GM12878 (cell line): ENCODE measurements at regions not wholly inside any gene's neighbourhood (a gene's known extent, or its start where the extent isn't known, plus 50 kb on each side); places are given as distances from the start of the nearest gene placed in this dataset.

Source experiments
- BHLHE40 ChIP-seq, 2 experiments: fragments of 450-650 bp in 1 of 2; IDR thresholded peaks; 2 replicates each; pipeline ENCODE4 v1.6.1; 2011 to 2017; ENCODE audit warnings: low read depth in 2 of 2, borderline replicate concordance in 1 of 2, improper control_type of control experiment in 1 of 2, low read length in 1 of 2, mild to moderate bottlenecking in 1 of 2
- EZH2 ChIP-seq: IDR thresholded peaks from 2 replicates; pipeline ENCODE4 v1.6.1; 2012; ENCODE audit warnings: low read depth, mild to moderate bottlenecking, control low read depth, inconsistent platforms, low read length, borderline replicate concordance; ENCODE audit not compliant: control insufficient read depth
- IKZF1 ChIP-seq: fragments of 450-650 bp; conservative IDR thresholded peaks from 2 replicates; pipeline ENCODE4 v1.6.1; 2017; ENCODE audit warnings: antibody characterized with exemption, mild to moderate bottlenecking
- JUNB ChIP-seq: IDR thresholded peaks from 2 replicates; pipeline ENCODE4 v1.6.1; 2016; ENCODE audit warnings: antibody characterized with exemption, mild to moderate bottlenecking
- JUND ChIP-seq: IDR thresholded peaks from 2 replicates; pipeline ENCODE4 v1.6.1; 2012; ENCODE audit warnings: low read depth, mild to moderate bottlenecking, low read length, improper control_type of control experiment, moderate library complexity
- NR2C1 ChIP-seq: fragments of 450-650 bp; IDR thresholded peaks from 2 replicates; pipeline ENCODE4 v1.6.1; 2017; ENCODE audit warnings: antibody characterized with exemption, mild to moderate bottlenecking, moderate library complexity
- PAX8 ChIP-seq: fragments of 450-650 bp; IDR thresholded peaks from 2 replicates; pipeline ENCODE4 v1.6.1; 2017; ENCODE audit warnings: mild to moderate bottlenecking, moderate library complexity
- REST ChIP-seq: IDR thresholded peaks from 2 replicates; pipeline ENCODE4 v1.6.1; 2012; ENCODE audit warnings: mild to moderate bottlenecking, low read depth, low read length
- SMC3 ChIP-seq: IDR thresholded peaks from 2 replicates; pipeline ENCODE4 v1.6.1; 2011; ENCODE audit warnings: low read length, improper control_type of control experiment, borderline replicate concordance
- TAF1 ChIP-seq: IDR thresholded peaks from 2 replicates; pipeline ENCODE4 v1.6.1; 2011; ENCODE audit warnings: mild to moderate bottlenecking, low read depth, low read length, borderline replicate concordance
- YY1 ChIP-seq: IDR thresholded peaks from 2 replicates; pipeline ENCODE4 v1.6.1; 2011; ENCODE audit warnings: low read depth, mild to moderate bottlenecking, low read length
- ZNF274 ChIP-seq: IDR thresholded peaks from one replicate; pipeline ENCODE4 v1.8.0; 2011; ENCODE audit not compliant: insufficient read length, insufficient read depth
- TF ChIP-seq, protein P1 (sequence below), 3 experiments: IDR thresholded peaks in 2 of 3; conservative IDR thresholded peaks in 1 of 3; 2 replicates each; pipeline ENCODE4 v1.5.1; 2011; ENCODE audit warnings: low read depth in 3 of 3, low read length in 3 of 3, mild to moderate bottlenecking in 3 of 3, control low read depth in 2 of 3, moderate library complexity in 2 of 3, inconsistent platforms in 1 of 3, mixed read lengths in 1 of 3; ENCODE audit not compliant: control insufficient read depth in 2 of 3, insufficient read depth in 1 of 3; ENCODE audit errors: extremely low read depth in 1 of 3

GRCh38 chr22:26835023-26835422 is 177.6 kb downstream of the MIAT start:
- TF ChIP-seq, protein P1, sequence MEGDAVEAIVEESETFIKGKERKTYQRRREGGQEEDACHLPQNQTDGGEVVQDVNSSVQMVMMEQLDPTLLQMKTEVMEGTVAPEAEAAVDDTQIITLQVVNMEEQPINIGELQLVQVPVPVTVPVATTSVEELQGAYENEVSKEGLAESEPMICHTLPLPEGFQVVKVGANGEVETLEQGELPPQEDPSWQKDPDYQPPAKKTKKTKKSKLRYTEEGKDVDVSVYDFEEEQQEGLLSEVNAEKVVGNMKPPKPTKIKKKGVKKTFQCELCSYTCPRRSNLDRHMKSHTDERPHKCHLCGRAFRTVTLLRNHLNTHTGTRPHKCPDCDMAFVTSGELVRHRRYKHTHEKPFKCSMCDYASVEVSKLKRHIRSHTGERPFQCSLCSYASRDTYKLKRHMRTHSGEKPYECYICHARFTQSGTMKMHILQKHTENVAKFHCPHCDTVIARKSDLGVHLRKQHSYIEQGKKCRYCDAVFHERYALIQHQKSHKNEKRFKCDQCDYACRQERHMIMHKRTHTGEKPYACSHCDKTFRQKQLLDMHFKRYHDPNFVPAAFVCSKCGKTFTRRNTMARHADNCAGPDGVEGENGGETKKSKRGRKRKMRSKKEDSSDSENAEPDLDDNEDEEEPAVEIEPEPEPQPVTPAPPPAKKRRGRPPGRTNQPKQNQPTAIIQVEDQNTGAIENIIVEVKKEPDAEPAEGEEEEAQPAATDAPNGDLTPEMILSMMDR (IDR thresholded peaks at IDR 0.05 in 2 of 3, conservative IDR thresholded peaks at IDR 0.05 in 1 of 3; ENCODE audit: control insufficient read depth in 2 of 3, extremely low read depth in 1 of 3, insufficient read depth in 1 of 3, low read depth in 3 of 3, low read length in 3 of 3), result no peak
- TF ChIP-seq SMC3, result no peak
- TF ChIP-seq NR2C1, result no peak
- no peak for TF ChIP-seq JUND
- no peak for TF ChIP-seq IKZF1
- no peak for TF ChIP-seq BHLHE40 (IDR thresholded peaks at IDR 0.05; ENCODE audit: borderline replicate concordance in 1 of 2, low read depth in 2 of 2, low read length in 1 of 2)
- no peak for TF ChIP-seq JUNB
- no peak for TF ChIP-seq REST
- no peak for TF ChIP-seq EZH2
- TF ChIP-seq ZNF274, result no peak
- no peak for TF ChIP-seq PAX8
- no peak for TF ChIP-seq YY1
- no peak for TF ChIP-seq TAF1
